HG02642 (cell line): ENCODE measurements at regions not wholly inside any gene's neighbourhood (a gene's known extent, or its start where the extent isn't known, plus 50 kb on each side); places are given as distances from the start of the nearest gene placed in this dataset.

Source experiments
- ATAC-seq: cut with Tn5 transposase; IDR thresholded peaks from one replicate; pipeline ENCODE4 v1.9.1; 2021; ENCODE audit warnings: mild to moderate bottlenecking; ENCODE audit not compliant: unreplicated experiment, poor library complexity

DNA sequence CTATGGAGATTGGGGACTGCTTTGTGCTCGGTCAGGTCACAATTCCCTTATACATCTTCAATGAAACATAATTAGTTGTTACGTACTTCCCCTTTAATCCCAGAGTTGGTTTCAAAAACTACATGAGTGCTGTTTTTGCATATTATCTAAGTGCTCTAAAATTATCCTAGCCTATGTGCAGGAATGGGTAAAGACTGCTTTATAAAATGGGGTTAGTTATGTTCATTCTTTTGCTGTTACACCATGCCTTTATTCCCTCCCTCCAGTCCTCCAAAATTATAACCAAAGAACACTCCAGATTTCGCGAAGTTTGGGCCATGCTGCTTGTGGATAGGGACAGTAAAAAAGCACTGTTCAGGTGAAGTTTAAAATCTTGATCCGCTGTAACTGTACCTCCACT lies 173.9 kb upstream of the SNX7 start:
- no peak for ATAC-seq

DNA sequence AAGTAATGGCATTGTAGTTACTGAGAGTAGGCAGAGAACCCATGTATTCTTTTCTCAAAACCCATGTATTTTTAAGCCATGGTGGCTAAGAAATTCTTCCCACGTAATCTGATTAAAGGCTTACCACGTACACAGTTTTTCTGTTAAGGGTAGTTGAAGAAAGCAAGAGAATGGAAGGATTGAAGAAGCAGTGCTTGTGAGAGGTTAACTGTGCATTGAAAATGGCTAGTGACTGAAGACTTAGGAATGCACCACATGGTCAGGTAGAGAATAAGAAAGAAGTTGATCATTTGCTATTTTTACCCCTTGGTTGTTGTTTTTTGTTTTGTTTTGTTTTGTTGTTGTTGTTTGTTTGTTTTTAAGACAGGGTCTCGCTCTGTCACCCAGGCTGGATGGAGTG lies 178.9 kb upstream of the SNX7 start:
- ATAC-seq, result no peak

DNA sequence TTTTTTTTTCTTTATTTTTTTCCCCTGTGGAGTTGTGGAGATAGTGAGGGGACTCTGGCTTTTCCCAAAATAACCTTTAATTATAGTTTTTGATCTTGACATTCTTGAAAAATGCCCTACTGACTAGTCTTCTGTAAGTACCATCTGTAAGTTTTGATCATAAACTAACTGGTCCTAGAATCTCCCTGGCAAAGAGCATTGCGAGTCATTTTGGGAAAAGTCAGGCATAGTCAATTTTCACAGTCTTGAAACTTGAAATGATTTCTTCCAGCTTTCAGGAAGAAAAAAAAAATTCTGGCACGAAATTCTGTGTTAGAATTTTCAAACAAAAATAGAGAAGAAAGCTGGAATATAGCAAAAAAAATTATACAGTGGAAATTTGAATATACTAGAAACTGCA lies 181.2 kb upstream of the SNX7 start:
- no peak for ATAC-seq

DNA sequence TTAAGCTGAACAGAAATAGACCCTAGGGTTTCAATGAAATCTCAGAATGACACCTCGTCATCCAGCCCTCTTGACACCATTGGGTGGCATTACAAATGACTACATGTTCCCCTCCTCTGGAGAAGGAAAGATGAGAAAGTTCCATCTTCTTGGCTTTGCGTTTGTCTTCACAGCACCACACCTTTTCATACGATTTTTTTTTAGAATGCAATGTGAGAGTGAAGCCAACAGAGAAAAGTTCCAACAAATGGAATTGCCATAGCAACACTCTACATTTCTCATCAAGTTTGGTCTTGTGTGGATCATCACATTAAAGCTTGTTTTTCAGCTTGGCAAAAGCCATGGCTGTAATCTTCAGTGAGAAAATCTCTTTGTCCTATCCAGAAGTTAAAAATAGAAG lies 183.4 kb upstream of the SNX7 start:
- no peak for ATAC-seq

DNA sequence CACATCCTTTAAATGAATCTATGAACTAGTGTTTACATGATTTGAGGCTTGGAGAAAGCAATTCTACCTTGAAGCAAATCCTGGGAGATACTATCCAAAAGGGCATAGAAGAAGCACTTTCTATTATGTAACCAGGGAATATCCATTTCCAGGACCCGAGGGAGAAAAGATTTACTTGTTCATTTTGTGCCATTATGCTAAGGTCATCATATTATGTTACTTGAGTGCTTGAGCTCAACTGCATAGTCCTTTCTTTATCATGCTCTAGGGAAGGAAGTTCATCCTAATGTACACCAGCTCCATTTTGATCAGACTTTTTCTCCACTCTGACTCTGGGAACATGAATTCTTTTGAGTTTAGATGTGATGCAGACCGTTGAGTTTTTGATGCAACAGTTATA lies 188.6 kb upstream of the SNX7 start:
- no peak for ATAC-seq

DNA sequence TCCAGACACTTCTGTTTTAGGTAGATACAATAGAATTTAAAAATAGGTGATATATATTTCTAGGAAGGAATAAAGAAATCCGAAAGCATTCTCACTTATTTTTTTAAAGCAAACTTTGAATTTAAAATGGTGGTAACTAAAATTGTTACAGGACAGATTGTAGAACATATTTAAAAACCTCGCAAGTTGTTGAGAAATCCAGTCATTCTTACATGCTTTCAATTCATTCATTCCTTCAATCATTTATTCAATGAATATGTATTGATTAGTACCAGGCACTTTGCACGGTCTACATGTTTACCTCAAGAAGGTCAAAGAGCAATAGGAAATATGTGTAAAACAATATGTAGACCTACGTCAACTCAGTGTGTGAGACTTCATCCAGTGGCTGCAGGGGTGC lies 189.9 kb upstream of the SNX7 start:
- no peak for ATAC-seq

DNA sequence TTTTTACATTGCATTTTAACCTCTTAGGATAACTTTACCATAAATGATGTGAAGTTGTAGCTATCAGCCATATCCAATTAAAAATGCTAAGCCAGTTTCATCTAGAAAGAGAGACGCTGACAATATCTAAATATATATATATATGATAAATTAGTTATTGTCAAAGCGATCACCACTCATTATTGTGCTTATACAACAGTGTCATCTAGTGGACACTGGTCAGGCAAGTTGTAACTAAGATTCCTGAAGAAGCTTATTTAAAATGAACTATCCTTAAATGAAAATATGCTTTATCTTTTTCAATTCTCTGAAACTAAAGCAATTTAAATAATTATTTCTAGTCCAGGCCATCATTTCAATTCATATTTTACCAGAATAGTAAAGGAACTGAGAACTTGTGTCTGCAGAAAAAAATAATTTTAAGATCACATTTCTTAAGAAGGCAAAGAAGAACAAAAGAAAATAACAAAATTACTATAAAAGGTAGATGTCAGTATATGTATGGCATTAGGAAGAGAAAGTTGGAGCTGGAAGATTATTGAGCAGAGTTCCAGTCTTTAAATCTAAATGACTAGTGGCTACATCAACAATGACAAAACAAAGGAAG lies 193.3 kb upstream of the SNX7 start:
- no peak for ATAC-seq

DNA sequence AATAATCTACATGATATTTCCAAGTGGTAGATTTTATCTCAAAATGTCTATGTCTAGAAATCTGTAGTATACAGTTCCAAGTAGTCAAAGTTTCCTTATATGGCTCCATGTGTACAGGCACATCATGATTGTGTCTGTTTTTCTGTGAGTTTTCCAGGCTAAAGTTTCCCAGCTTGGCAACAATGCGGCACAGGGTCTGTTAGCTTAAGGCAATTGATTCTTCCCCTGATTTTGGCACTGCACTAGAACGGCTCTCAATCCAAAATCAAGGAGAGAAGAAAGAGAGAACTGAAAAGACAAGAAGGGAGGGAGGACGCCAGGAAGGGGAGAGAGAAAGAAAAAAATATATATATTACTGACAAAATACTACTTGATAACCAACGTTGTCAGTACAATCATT lies 193.9 kb upstream of the SNX7 start:
- no peak for ATAC-seq

DNA sequence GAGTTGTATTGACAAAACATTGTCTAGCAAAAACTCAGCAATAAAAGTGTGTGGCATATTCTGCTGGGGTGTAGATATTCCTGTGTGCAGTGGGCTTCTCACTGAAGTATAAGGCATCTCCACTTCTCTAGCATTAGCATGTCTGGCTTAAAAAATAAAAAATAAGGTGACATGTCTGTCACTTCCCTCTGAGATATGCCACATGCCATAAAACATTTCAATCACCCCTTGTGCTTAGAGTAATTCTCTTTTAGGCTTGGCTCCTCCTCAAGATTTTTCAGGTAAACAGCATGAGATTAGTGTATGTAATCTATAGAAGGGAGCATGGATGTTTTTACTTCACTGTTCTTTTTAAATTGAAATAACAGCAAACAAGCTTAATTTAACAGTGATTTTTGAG lies 194.4 kb upstream of the SNX7 start:
- ATAC-seq, result no peak

DNA sequence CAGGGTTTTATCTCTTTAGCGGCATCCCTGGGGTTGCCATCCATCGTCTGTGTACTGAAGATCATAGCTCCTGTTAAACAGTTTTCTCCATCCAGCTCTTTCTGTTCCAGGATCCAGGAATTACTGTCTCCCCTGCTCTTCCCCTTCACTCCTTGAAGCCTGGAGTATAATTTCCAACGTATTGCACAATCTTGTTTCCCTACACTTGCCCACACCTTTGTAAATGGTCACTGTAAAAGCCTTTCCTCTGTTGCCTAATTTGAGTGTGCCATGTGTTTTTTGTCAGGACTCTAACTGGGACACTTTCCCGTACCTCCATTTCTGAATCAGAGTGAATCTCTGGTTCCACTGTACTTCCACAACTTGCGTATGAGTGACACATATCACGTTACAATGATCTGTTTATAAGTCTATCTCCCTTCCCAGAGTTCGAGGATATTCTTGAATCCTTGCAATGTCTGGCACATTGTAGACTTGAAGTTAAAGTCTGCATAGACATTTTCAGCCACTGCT lies 199.6 kb upstream of the SNX7 start:
- no peak for ATAC-seq

DNA sequence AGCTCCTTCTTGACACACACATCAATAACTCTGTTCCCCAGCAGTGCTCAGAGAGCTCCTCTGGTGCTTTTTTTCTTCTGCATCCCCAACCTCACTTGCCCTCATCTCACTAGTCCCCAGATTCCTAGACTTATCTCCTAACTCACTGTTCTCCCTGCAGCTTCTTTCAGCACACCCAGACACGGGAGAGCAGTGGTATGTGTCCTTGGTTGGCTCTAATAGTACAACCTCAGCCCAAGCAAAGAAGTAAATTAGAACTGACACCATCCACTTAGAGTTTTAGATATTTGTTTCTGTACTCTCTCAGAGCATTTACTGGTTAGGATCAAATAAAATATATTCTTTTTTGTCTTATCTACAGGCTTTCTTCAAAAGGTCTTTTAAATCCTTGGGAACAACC lies 201.4 kb upstream of the SNX7 start:
- ATAC-seq, result no peak

DNA sequence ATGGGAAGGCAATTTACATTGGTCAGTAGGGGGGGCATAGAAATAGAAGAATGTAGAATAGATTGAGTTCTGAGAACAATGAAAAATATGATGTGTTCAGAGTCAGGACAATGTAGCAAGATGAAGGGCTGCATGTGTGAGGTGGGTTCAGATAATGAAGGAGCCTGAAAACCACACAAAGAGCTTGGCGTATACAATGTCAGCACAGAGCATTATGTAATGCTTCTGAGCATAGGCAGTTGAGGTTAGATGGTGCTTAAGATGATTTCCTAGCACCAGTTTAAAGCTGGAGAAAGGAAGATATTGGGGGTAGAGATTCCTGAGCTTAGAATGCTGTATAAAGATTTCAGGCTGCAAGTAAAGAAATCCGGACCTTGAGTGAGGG lies 202.0 kb upstream of the SNX7 start:
- no peak for ATAC-seq

DNA sequence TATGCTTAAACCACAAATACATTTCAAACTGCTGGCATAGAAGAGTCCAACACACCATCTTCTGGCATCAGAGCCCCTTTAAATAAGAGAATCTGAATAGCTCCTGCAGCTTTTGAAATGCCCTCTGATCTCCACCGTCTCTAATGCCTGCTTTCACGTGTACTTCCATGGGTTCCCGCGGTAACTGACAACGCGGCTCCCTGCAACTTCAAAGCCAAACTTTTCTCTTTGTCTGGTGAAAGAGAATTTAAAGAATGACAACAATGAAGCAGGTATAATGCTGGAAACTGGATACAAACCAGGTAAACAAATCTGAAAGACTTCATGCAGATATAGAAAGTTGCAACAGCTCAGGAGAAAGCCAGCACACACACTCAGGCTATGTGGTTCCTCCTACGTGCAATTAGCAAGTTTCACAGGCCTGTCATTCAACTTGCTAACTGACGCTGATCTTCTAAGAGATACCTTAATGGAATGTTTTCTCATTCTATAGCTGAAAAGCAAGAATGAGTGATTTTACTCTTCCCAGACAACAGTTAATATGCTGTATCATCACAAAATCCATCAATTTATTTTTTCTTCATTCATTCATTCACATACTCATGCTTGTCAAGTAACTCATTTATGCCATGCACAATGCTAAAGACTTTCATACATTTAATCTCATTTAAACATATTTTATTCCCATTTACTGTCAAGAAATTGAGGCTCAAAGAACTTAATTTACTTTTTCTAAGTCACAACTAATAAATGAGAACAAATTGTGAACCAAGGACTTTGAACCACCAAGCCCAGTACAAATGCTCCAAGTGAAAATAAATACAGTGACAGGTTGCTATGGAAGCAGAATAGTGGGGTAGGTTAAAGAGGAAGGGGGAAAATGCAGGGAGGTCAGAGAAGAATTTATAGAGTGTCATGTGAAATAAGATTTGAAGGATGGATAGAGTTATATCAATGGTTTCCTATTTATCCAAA lies 202.7 kb upstream of the SNX7 start:
- ATAC-seq, result no peak

DNA sequence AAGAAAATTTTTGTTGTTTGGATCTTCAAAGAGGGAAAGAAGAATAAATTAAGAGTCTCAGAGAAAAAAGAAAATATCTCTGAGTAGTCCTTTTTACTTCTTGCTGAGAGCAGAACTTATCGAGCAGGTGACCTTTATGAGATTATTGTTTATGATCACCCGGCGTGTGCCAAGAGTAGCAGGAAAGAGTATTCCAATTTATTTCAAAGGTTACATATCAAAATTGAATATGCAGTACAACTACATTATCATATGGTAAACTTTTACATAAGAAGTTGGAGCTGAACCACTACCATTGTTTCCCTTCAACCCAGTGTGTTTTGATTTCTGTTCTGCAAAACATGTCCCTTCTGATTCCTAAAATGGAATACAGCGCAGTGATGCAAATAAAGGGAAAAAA lies 204.3 kb upstream of the SNX7 start:
- no peak for ATAC-seq

DNA sequence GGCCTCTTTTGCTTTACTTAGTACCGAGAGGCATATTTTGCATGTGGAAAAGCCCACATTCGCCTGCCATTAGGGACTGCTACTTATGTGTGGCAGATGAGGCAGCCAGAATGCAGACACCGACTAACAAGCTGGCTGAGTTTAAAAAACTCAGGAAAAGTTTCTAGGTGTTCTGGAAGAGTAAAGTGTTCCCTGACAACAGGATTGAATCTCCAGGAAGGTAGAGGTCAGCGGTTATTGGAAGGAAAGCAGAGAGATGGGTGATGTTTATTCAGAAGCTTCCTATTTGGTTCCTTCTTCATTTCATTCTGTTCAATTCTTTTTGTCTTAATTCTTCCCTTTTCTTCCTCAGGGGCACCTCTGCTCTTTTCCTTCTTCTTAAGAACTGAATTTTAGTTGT lies 206.9 kb upstream of the SNX7 start:
- ATAC-seq, result no peak

DNA sequence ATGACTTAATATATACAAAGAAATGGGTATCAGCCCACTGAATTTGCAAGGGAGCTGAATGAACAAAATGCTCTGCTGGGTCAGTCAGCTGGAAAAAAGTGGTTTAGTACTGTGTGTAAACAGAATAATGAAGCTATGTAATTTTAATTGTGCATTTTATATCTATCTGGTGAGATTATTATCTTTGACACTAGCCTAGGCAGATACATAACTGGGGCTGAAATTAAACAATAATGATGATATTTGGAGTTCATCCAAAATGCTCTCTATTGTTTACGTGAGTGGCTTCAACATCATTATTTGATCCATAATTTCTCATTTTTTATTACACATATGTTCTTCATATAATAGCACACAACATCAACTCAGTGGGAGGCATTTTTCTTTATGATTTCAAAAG lies 208.5 kb upstream of the SNX7 start:
- ATAC-seq, result no peak

DNA sequence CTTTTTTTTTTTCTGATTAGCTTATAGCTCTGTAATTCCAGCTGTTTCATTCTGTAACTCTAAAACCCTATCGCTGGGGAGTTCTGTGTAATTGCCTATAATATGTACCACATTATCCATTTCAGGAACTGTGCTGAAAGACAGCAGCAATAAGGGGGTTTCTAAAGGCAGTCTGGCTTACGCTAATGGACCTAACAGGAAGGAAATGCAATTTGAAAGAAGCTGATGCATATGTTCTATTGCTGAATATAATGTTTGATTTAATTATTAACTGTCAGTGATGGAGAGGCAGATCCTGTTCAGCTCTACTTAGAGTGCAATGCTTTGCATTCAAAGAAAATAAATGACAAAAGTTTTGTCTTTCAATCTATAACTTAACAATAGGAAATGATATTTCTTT lies 209.4 kb upstream of the SNX7 start:
- ATAC-seq, result no peak

DNA sequence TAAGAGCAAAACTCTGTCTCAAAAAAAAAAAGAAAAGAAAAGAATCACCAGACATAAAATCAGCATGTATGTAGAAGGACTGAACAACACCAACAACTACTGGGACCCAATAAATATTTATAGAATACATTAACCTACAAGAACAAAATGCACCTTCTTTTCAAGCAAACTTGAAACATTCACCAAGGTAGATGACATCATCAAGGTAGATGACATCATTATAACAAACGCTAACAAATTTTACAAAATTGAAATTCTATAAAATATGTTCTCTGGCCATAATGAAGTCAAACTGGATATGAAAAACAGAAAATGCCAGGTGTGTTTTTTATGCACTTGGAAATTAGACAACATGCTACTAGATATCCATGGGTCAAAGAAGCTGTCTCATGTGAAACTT lies 220.2 kb upstream of the SNX7 start:
- no peak for ATAC-seq

DNA sequence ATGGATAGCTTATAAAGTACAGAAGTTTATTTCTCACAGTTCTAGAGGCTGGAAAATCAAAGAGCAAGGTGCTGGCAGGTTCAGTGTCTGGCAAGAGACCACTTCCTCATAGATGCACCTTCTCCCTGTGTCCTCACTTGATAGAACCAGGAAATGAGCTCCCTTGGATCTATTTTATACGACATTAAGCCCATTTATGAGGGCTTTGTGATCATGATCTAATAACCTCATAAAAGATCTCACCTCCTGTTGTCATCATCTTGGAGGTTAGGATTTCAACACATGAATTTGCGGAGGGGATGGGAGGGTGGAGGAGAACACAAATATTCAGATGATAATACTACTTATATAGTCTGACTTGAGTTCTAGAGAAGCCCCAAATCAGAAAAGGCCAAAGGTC lies 222.1 kb upstream of the SNX7 start:
- ATAC-seq, result no peak

DNA sequence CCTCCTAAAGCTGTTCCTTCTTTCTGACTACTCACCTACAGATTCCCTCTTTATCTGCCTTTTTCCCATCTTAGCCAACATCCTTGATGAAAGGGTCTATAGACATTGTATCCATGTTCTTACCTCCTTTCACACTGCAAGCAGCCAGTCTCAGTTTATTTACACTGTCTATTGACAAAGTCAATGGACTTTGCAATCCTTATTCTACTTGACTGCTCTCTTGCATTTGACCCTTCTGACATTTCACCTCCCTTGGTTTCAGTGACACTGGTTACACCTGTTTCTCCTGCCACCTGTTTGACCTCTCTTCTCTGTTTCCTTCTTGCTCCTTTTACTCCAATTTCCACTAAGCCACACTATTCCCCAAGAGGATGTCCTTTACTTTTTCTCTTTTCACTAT lies 224.0 kb upstream of the SNX7 start:
- no peak for ATAC-seq

DNA sequence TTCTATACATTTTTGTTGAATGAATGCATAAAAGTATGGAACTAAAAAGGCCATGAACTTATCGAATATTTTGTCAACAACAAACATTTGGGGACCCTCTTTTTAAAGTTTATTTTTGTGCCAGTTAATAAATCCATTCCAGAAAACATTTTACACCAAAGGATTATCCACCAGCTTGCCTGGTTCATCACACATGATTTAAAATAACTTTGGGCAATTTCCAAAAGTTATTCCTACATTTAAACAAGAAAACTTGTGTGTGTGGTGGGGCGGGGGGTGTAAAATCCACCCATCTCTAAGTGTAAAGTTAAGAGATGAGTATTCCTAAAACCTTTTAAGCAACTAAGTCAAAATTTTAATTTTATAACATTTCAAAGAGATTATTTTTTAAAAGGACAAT lies 224.5 kb upstream of the SNX7 start:
- ATAC-seq, result no peak

DNA sequence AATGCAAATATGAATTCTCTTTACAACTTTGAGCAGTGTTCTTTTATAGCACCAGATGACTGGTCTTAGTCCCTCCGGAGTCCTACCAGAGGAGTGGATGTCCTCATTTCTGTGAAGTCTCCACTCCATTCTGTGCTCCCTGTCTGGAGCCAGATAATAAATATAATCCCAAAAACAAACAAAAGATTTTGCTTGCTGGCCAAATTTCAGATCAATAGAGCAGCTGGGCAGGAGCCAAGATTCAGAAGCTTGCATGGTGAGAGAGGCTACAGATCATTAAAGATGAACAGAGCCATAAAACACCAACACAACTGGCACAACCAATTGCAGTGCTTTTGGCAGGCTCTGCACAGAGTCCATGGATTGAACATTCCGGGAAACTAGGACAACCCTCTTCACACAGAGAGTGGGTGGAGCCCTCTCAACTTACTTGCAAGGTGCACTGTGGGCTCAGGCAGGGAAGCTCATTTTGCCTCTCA lies 231.5 kb upstream of the SNX7 start:
- ATAC-seq, result no peak
